ENCODE measurements at regions not wholly inside any gene's neighbourhood (a gene's known extent, or its start where the extent isn't known, plus 50 kb on each side); places are given as distances from the start of the nearest gene placed in this dataset.
"Not testable (repeated sequence)": the region's sequence is repeated elsewhere in the genome, so short reads cannot be mapped to it uniquely, and the experiment has no call there.

DNA sequence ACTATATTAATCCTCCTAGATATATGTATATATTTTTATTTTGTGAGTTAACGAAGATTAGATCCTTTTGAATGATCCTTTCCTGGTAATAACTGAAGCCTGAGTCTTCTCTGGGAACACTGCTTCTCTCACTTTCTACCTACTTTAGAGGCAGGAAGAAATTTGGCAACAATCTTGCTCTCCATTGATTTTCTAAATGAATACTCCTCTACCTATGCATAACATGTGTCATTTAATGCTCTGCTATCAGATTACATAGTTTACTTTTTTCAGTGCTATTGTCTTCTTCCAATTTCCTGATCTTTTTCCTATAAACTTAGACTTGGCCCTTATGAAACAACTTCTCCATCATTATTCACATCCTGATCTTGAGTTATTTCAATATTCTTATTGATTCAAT, 60.4 kb upstream of the PDHA2 start:
- DNase-seq, result no peak

DNA sequence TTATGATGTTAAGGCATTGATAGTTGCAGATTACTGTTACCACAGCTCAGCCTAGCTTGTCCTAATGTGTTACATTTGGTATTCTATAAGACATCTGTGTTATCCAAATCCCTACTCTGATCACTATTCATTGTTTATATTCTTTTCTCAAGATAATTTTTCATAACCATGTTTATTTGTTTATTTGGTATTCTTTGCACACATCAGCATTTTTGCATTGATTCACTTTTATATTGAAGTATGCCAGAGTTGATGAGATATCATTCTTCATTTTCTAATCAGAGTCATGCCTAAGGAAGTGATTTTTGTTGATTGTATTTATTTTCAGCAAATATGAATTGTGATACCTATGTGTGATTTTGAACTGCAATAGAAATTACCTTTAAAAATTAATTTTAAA, 61.2 kb upstream of the PDHA2 start:
- no peak for DNase-seq

DNA sequence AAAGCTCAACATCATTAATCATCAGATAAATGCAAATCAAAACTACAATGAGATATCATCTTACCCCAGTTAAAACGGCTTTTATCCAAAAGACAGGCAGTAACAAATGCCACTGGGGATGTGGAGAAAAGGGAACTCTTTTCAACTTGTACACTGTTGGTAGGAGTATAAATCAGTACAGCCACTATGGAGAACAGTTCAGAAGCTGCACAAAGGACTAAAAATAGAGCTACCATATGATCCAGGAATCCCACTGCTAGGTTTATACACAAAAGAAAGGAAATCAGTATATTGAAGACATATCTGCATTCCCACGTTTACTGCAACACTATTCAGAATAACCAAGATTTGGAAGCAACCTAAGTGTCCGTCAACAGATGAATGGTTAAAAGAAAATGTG, 69.3 kb upstream of the PDHA2 start:
- not testable (repeated sequence) for DNase-seq

DNA sequence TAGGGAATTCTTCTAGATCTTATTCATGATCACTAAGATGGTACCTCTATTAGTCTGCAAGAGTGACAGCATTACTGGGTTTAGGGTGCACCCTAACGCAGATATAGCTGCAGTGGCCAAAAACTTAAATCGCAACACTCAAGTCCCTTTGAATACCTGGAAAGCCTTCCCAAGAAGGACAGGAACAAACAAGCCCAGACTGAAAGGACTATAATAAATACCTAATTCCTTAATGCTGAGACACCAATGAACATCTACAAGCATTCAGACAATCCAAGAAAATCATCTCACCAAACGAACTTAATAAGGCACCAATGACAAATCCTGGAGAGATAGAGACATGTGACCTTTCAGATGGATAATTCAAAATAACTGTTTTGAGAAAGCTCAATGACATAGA, 74.9 kb upstream of the PDHA2 start:
- DNase-seq, result no peak

DNA sequence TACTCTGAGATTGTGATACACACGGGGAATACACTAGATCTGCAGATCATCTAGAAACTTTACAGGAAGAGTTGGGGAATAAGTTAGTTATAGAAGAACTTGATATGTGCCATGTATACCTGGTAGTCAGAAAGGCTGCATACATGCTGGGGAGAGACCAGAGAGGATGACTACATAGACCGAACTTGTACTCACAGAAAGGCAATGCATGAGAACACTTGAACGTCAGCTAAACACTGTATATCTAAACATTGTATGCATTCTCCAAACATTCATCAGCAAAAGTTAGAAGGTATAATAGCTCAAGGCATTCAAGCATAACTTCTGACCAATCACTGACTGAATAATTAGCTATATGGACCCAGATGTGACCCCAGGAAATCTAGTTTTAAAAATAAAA, 78.0 kb upstream of the PDHA2 start:
- DNase-seq, result no peak

DNA sequence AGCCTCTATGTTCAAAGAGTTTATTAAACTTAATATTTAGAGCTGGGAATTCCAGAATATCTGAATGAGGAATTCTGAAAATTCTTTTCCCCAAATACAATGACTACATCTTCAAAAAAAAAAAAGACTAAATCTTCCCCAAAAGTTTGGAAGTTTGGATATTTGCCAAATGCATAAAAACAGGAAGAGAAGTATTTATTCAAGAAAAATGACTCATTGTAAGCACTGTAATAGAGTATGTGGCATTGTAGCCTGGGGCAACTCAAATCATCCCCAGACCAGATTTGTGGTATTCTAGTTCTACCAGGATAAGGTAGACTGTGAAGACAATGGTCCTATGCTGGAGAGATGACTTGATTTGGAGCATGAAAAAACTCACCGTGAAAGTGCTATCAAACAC, 78.5 kb upstream of the PDHA2 start:
- no peak for DNase-seq

DNA sequence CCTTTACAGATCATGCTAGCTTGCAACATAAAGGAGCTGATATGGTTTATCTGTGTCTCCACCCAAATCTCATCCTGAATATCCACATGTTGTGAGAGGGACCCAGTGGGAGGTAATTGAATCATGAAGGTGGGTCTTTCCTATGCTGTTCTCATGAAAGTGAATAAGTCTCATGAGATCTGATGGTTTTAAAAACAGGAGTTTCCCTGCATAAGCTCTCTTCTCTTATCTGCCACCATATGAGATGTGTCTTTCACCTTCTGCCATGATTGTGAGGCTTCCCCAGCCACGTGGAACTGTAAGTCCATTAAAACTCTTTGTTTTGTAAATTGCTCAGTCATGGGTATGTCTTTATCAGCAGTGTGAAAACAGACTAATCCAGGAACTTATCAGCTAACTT, 79.2 kb upstream of the PDHA2 start:
- DNase-seq, result not testable (repeated sequence)

DNA sequence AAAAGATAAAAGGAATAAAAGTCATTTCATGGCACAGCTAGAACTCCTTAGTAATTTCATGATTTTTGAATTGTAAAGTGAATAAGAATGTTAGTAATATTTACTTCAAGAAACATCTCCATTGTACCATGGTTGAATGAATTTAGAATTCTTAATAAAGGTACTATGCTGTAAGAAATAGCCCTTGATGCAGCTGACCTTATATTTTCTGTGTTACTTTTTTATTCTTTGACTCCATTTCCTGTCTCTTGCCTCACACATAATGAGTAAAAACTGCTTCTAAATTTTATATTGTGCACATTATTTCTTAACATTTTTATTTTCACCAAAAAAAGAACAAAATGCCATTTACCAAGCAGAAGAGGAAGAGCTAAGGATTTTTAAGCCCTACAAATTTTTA, 81.9 kb upstream of the PDHA2 start:
- no peak for DNase-seq

DNA sequence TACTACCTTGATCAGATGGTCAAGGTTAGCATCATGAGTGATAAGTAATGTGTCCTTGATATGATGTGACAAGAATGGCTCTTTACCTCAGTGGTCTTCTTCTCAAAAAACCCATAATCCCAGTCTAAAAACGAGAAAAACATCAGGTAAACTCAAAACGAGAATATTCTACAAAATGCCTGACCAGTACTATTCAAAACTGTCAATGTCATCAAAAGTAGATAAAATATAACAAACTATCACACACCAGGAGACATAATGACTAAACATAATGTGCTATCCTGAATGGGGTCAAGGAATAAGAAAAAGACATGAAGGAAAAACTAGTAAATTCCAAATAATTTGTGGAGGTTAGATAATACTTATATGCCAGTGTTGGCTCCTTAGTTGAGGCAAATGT, 85.2 kb upstream of the PDHA2 start:
- DNase-seq, result no peak

DNA sequence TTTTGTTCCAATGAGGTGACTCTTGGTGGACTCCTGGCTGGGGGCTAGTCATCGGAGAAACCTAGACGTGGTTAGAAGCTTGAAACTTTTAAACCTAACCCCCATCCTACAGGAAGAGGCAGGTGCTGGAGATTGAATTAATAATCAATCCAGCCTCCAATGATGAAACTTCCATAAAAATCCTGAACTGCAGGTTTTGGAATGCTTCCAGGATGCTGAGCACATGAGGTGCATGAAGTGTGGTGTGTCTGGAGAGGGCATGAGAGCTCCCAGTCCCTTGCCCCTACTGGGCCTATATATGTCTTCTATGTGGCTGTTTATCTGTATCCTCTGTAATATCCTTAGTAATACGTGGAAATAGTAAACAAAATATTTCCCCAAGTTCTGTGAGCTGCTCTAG, 90.7 kb upstream of the PDHA2 start:
- DNase-seq, result no peak

DNA sequence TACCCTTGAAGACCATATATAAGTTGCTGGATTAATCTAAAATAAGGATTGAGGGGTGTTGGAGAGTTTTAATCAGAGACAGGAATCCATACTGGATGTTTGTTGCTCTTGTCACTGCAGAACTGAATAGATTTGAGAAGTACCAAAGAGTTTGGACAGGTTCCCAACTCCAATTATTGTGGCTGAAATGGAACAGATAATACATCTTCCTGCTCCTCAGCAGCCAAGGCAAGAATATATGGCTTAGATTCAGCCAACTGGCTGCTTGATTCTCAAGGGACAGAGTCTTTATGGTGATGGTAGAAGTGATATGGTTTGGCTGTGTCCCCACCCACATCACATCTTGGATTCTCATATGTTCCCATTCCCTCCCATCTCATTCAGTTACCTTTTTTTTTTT, 97.0 kb upstream of the PDHA2 start:
- DNase-seq, result no peak

DNA sequence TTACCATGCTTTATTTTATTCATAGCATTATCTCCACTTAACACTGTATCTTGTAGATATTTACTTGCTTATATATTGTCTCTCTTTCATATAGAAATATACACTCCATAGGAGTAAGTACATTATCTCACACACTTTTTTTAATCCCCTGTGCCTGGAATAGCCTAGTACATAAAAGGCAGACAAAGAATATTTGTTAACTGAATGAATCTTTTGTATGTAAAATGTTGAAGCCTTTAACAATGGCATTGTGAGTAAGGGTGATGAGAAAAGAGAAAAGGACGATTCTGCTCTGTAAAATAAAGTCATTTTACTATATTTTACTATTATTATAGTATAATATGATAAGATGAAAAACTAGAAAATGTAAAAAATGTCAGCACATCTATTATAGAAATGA, 97.7 kb upstream of the PDHA2 start:
- DNase-seq, result peak in 1 of 2 donors; percentile 88

DNA sequence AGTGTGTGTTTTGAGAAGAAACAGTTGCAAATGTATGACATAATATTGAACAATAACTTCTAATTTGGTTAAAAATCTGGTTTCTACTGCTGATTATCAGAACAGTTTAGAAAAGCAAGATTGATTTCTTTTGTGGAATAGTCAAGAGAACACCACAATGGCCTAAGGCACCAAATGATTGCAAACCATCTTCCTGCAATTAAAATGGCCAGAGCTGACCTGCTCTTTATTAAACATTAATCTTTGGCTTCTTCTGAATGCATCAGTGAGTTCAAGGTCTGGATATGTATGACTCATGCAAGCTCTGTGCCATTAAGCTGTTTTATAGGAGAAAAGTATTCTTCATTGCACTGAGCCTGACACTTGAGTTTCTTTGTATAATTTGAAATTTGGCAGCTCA, 107.8 kb upstream of the PDHA2 start:
- DNase-seq, result no peak

DNA sequence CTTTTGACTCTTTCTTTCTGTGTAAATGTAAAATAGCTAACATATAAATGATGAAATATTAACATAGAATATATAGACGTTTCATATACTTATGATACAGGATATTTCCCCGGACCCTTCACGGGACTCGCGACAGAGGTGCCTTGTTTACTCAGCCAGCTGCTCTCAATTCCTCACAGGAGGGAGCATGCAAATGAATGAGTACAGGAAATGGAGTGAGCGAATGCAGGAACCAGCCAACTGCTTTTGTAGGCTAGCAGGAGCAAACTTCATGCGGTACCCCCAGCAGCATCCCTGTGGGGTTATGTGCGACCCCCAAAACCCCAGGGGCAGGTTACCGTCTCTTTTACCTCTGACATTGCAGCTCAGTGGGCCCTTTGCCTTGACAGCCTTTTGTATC, 110.3 kb upstream of the PDHA2 start:
- no peak for DNase-seq

DNA sequence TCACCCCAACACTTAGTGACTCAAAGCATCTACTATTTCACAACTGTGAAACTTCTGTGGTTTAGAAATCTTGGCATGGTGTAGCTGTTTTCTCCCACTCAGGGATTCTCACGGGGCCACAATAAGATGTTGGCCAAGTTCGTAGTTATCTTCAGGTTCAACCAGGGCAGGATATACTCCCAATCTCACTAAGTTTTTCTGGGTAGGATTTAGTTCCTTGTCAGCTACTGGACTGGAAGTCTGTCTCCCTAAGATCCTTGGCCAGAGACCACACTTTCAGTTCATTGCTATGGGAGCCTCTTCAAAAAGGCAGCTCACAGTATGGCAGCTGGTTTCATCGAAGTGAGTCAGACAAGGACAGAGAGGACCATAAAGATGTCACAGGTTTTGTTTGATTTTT, 111.7 kb upstream of the PDHA2 start:
- no peak for DNase-seq

DNA sequence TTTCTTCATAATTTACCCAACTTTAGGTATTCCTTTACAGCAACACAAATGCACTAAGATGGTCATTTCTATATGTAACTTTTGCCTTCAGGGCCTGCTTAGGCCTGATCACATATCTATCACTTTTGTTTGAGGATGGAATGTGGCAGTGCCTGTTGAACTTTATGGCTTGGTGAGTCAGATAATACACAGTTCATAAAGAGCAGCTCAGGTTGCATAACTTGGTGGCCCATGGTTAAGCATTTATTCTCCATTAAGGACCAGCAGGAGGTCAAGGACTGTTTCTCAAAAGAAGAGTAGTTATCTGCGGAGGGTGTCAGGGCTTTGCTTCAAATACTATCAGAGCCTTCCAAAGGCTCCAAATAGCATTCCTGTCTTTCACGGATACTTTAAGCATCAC, 124.1 kb upstream of the PDHA2 start:
- no peak for DNase-seq

DNA sequence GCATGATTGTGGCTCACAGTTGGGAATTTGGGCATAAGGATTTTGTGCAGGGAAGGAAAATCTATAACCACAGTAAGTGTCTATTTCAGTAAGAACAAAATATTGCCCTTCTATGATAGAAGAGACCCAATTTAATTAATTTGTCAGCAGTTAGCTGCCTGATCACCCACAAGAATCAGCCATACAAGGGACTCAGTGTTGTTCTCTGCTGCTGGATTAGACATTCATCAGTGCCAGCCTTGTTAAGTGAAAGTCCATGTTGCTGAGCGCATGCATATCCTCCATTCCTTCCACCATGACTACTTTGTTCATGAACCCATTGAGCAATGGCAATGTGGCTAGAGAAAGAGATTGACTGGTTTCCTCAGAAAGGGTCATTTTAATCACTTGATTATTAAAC, 125.3 kb upstream of the PDHA2 start:
- DNase-seq, result no peak

DNA sequence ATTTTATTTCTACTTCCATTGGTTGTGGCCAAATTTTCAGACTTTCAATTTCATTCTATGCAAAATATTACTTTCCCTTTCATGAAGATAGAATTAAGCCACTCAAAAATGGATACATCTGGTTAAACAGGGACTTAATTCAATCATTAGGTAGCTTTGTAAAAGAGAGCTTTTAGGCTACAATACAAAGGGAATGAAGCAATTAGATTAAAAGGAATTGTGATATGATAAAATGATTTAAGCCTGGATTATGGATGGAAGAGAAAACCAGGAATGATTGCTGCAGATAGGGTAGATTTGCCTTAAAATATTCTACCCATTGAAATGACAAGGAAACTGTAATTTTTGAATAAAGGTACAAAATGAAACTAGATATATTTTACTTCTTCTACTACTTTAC, 134.6 kb upstream of the PDHA2 start:
- DNase-seq, result no peak

DNA sequence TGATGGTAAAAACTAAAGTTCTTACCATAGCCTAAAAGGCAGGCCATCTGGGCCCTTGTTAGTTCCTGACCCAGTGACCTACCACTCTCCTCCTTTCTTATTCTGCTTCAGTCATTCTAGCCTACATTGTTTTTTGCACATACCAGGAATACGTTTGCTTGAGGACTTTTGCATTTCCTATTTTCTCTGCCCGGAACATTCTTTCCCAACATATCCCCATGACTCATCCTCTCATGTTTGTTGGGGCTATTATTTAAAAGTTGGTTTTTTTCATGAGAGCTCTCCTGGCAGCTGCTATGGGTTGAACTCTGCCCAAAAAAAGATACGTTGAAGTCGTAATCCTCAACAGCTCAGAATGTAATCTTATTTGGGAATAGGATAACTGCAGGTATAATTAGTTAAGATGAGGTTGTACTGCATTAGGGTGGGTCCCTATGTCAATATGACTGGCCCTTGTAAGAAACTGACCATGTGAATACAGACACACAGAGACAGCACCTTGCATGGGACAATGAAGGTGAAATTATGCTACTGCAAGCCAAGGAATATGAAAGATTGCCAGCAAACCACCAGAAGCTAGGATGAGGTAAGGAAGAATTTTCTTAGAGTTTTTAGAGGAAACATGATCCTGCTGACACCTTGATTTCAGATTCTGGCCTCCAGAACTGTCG, 138.3 kb upstream of the PDHA2 start:
- no peak for DNase-seq

DNA sequence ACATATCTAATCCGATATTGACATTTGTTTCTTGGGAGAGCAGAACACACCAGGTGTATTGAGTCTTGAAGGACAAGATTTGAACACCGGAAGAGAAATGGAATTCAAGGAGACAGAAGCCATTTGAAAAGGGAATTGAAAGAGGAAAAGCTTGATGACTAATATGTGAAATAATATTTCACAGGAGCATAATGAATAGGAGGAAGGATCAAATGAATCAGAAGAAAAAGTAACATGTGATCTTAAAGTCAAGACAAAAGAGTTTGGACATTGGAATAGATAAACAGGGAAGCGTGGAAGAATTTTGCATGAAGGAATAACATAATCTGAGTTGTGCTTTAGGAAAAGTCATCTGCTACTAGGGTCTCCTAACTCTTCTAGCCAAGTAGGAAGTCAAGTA, 145.5 kb upstream of the PDHA2 start:
- DNase-seq, result no peak

DNA sequence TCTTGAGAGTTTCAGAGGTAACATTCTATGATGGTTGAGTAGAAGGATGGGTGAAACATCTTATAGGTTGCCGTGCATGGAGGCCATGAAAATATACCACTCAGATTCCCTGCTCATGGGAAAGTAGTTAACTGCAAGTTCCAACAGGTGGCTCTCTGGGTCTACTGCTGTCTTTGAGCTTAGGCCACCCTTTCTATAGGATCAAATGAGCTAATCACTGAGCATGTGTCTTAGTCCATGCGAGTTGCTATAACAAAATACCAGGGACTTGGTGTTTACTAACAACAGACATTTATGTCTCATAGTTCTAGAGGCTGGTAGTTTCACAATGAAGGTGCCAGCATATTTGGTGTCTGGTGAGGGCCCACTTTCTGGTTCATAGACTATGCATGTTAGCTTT, 144.8 kb upstream of the UNC5C start:
- no peak for DNase-seq

DNA sequence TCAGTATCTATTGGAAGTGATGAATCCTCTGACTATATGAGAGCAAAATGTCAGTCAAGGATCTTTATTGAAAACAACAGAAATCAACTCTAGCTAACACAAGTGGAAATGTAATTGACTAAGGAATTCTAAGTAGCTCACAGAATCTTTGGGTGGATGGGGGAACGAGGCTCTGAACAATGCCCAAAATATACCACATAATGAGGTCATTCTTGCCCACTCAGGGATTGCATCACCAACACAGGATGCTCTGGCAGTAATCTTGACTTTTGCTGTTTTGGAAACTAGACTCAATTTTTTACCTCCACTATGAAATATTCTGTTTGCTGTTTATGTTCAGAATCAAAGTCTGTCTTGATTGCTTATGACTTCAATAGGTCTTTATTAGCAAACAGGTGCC, 127.4 kb upstream of the UNC5C start:
- no peak for DNase-seq

DNA sequence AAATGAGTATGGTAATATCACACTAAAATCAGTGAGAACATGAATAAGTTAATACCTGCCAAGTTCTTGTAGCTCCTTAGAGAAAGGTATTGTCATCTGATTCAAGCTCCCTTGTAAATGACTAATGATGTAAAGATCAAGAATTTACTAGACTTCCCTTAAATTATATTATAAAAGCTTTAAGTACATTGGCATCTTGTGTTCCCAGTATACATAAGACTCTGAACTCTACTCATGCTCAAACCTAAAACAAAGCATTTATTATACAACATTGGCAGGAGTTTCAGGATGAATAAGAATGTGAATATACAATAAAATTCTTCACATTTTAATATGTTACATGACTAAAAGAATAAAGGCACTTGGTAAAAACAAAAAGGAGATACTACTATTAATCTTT, 126.8 kb upstream of the UNC5C start:
- DNase-seq, result no peak

DNA sequence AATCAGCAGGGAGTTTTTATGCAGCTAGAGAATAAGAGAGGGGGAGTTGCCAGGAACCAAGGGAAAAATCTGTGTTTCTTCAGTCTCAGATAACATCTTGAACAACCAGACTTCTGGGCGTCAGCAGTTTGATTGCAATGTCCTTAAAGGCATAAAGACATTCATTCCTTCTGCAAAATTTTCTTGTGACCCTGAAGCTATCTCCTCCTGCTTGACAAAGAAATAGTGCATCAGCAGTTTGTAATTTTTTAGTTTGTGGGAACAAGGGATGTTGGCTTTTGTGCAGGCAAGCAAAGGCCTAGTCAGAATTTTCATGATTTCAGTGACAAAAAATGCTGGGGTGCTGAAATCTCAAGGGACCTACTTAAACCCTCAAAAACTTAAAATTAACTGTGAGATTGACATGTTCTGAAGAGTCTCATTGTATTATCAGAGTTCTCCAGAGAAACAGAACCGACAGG, 125.8 kb upstream of the UNC5C start:
- DNase-seq, result no peak

DNA sequence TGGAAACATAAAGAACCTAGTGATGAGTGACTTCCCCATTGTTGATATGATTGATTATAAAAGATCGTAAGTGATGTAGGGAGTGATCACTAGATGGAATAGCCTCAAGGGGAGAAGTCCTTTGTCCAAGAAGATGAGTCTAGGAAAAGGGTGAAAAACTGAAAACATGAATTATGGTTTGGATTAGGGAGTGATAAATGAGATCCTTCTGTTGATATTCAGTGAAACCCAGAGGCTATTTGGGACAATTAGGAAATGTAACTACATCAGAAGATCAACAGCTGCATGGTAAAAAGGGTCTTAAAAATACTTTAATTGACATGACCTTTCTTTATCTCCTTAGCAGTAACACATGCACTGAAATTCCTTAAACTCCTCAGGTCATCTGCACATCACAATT, 124.0 kb upstream of the UNC5C start:
- DNase-seq, result no peak

DNA sequence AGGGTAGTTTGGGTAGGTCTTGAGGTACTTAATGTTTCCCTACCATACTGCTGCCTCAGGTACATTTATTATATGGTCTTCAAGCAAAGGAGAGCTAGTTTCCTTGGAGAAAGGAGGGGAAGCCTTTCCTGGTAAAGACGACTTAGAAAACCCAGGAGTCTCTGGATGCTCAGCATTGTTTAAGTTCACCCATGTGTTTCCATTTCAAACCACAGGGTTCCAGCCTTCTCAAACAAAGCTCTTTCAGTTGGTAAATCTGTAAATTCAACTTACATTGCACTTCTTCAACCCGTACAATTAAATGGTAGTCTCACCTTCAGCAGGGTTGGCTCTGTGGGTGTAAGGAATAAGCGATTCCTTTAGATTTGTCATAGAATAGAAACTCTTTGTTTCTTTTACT, 111.9 kb upstream of the UNC5C start:
- no peak for DNase-seq
